ENCODE measurements at regions not wholly inside any gene's neighbourhood (a gene's known extent, or its start where the extent isn't known, plus 50 kb on each side); places are given as distances from the start of the nearest gene placed in this dataset.

DNA sequence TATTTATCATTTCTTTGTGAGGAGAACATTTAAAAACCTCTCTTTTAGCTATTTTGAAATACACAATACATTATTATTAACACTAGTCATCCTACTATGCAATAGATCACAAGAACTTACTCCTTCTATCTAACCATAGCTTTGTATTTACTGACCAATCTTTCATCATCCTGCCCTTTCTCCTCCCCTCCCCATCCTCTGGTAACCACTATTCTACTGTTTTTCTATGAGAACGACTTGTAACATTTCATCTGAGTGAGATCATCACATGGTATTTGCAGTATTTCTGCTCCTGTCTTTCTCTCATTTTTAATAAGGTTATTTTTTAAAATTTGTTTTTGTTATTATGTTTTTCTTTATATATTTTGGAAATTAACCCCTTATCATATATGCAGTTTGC, 331.8 kb downstream of the TEX13C start:
- H4K20me1 ChIP-seq (ENCODE audit: insufficient read depth, low read length): no peaks in the 10 kb centered on the region

More for the DNA sequence above, 331.8 kb downstream of the TEX13C start:
- ChIA-PET POLR2A (no interaction called here), CTCF (ENCODE audit: low intra/inter-chr PET ratio, low total read pairs) (no interaction called here)
- Histone ChIP-seq H3K27ac (ENCODE audit: extremely low read length, insufficient read depth, low read length) (no peak overlapping the region), H3K4me1 (ENCODE audit: insufficient read depth, low read length) (no peaks in the 10 kb centered on the region), H3K9me3 (ENCODE audit: low read length) (peaks cover 25% of the 10 kb centered on the region), H3K79me2 (ENCODE audit: insufficient read depth, low read length) (no peaks in the 10 kb centered on the region), H2AFZ (ENCODE audit: low read length) (no peak overlapping the region), H3K4me2 (ENCODE audit: low read depth, low read length) (no peak overlapping the region), H3K27me3 (ENCODE audit: control insufficient read depth in 1 of 2, insufficient read depth in 2 of 2, low read length in 2 of 2) (no peaks in the 10 kb centered on the region), H3K9ac (ENCODE audit: insufficient read depth, low read depth, low read length) (no peak overlapping the region), H3K36me3 (replicated peaks in 1 of 2; ENCODE audit: control insufficient read depth in 1 of 2, insufficient read depth in 2 of 2, low read length in 2 of 2) (no peaks in the 10 kb centered on the region), H3K4me3 (replicated peaks in 1 of 3; ENCODE audit: insufficient read depth in 1 of 3, low read depth in 2 of 3, low read length in 3 of 3) (no peak overlapping the region)
- ATAC-seq (no peak), FAIRE-seq (no peak), DNase-seq (ENCODE audit: low spot score) (no peak)
- in situ Hi-C loops (cut with HindIII; ENCODE audit: extremely low pct_ligation_motif_present, low pct_unique_long_range_greater_than_20kb): no loop called here
- TF ChIP-seq KDM1A (CRISPR knock-in tag; IDR thresholded peaks at IDR 0.05) (no peak), ZNF121 (CRISPR knock-in tag; IDR thresholded peaks at IDR 0.05) (no peak), ETS1 (CRISPR knock-in tag; IDR thresholded peaks at IDR 0.05) (no peak), KDM5A (IDR thresholded peaks at IDR 0.05; ENCODE audit: borderline replicate concordance, low read length) (no peak), TBX2 (CRISPR knock-in tag; IDR thresholded peaks at IDR 0.05; ENCODE audit: borderline replicate concordance) (no peak), ZNF609 (CRISPR knock-in tag; IDR thresholded peaks at IDR 0.05; ENCODE audit: borderline replicate concordance) (no peak), FOXM1 (CRISPR knock-in tag; IDR thresholded peaks at IDR 0.05) (no peak), HNRNPLL (IDR thresholded peaks at IDR 0.05; ENCODE audit: low read depth, low read length, poor library complexity, severe bottlenecking) (no peak)
- intact Hi-C loops (cut with micrococcal nuclease; ENCODE audit: unreplicated experiment): no loop called here
- 0% methylated on average over 1 of the region's 1 CpG for WGBS (ENCODE audit: low lambda C conversion rate)
- BruUV-seq (replicated peaks): no TSS peak
